IPS DF 6.9 (cell line): ENCODE measurements at regions not wholly inside any gene's neighbourhood (a gene's known extent, or its start where the extent isn't known, plus 50 kb on each side); places are given as distances from the start of the nearest gene placed in this dataset.
"Not testable (repeated sequence)": the region's sequence is repeated elsewhere in the genome, so short reads cannot be mapped to it uniquely, and the experiment has no call there.

Experiments
- DNase-seq: peaks from one replicate; pipeline ENCODE4 v3.0.0-alpha.2; 2013; ENCODE audit warnings: low read depth, low spot score
- H3K27ac ChIP-seq: one replicate; pipeline ENCODE4 v1.5.1; 2013; ENCODE audit warnings: low read length, control low read depth
- H3K27me3 ChIP-seq: 2 replicates; pipeline ENCODE4 v1.6.1; 2013; ENCODE audit warnings: mild to moderate bottlenecking, low read length; ENCODE audit not compliant: control insufficient read depth, insufficient read depth
- H3K36me3 ChIP-seq: 2 replicates; pipeline ENCODE4 v1.6.1; 2013; ENCODE audit warnings: low read length; ENCODE audit not compliant: control insufficient read depth, insufficient read depth
- H3K4me1 ChIP-seq: 2 replicates; pipeline ENCODE4 v1.6.1; 2013; ENCODE audit warnings: low read length; ENCODE audit not compliant: control insufficient read depth, insufficient read depth
- H3K4me3 ChIP-seq: 2 replicates; pipeline ENCODE4 v1.5.1; 2013; ENCODE audit warnings: mild to moderate bottlenecking, low read length
- H3K9me3 ChIP-seq: 2 replicates; pipeline ENCODE4 v1.6.1; 2013; ENCODE audit warnings: low read length, inconsistent platforms; ENCODE audit not compliant: control insufficient read depth, insufficient read depth
- WGBS: extraction: QIAGEN DNeasy Blood & Tissue Kit; methylation state at CpG from one replicate; pipeline ENCODE4 v1.1.7; 2013; ENCODE audit warnings: mixed read lengths, missing lambda C conversion rate; ENCODE audit not compliant: insufficient read length, insufficient coverage; 5-methylcytosine and 5-hydroxymethylcytosine counted together

GRCh38 chr4:79850626-79851025 lies 222.4 kb downstream of the ANTXR2 start:
- no peaks in the 10 kb centered on the region for H3K9me3 ChIP-seq
- no peak overlapping the region for H3K27ac ChIP-seq
- no peaks in the 10 kb centered on the region for H3K27me3 ChIP-seq
- no peaks in the 10 kb centered on the region for H3K36me3 ChIP-seq
- no peak overlapping the region for H3K4me3 ChIP-seq
- no peak for DNase-seq
- WGBS, result no CpG with 5 or more reads among the region's 3 CpGs
- 0 out of 2 replicates have a peak, but pooled peaks cover 3% of the 10 kb centered on the region for H3K4me1 ChIP-seq

GRCh38 chr4:79848329-79848728 lies 224.7 kb downstream of the ANTXR2 start:
- no peaks in the 10 kb centered on the region for H3K36me3 ChIP-seq
- H3K4me3 ChIP-seq, result no peak overlapping the region
- no peaks in the 10 kb centered on the region for H3K27me3 ChIP-seq
- no peaks in the 10 kb centered on the region for H3K9me3 ChIP-seq
- no CpG with 5 or more reads among the region's 1 CpG for WGBS
- H3K27ac ChIP-seq, result no peak overlapping the region
- H3K4me1 ChIP-seq, result 0 out of 2 replicates have a peak, but pooled peaks cover 3% of the 10 kb centered on the region
- no peak for DNase-seq

- Histone ChIP-seq H3K36me3 (no peaks in the 10 kb centered on the region), H3K4me1 (0 out of 2 replicates have a peak, but pooled peaks cover 3% of the 10 kb centered on the region), H3K27ac (no peak overlapping the region), H3K4me3 (no peak overlapping the region), H3K27me3 (no peaks in the 10 kb centered on the region), H3K9me3 (no peaks in the 10 kb centered on the region)
- WGBS, result no CpG with 5 or more reads among the region's 2 CpGs
- no peak for DNase-seq
Measured at GRCh38 chr4:79847411-79847810, 225.6 kb downstream of the ANTXR2 start.

- H3K27me3 ChIP-seq, result no peaks in the 10 kb centered on the region
- H3K4me3 ChIP-seq, result no peak overlapping the region
- no peak for DNase-seq
- no peaks in the 10 kb centered on the region for H3K36me3 ChIP-seq
- H3K9me3 ChIP-seq, result no peaks in the 10 kb centered on the region
- no peak overlapping the region for H3K27ac ChIP-seq
- H3K4me1 ChIP-seq, result no peaks in the 10 kb centered on the region
Measured at GRCh38 chr4:79842162-79842561, 230.9 kb downstream of the ANTXR2 start.

GRCh38 chr4:79833857-79834256 lies 239.2 kb downstream of the ANTXR2 start:
- Histone ChIP-seq H3K36me3 (no peaks in the 10 kb centered on the region), H3K4me3 (no peak overlapping the region), H3K4me1 (no peaks in the 10 kb centered on the region), H3K27me3 (no peaks in the 10 kb centered on the region), H3K9me3 (no peaks in the 10 kb centered on the region), H3K27ac (no peak overlapping the region)
- DNase-seq, result no peak
- WGBS, result no CpG with 5 or more reads among the region's 1 CpG

- Histone ChIP-seq H3K4me1 (no peaks in the 10 kb centered on the region), H3K4me3 (no peak overlapping the region), H3K27me3 (no peaks in the 10 kb centered on the region), H3K36me3 (no peaks in the 10 kb centered on the region), H3K27ac (no peak overlapping the region), H3K9me3 (no peaks in the 10 kb centered on the region)
- no peak for DNase-seq
Measured at GRCh38 chr4:79831701-79832514, 241.1 kb downstream of the ANTXR2 start.

- H3K27me3 ChIP-seq, result no peaks in the 10 kb centered on the region
- no peak overlapping the region for H3K4me3 ChIP-seq
Measured at GRCh38 chr4:79831119-79831528, 241.9 kb downstream of the ANTXR2 start.

GRCh38 chr4:79827283-79827682 lies 245.7 kb downstream of the ANTXR2 start:
- no CpG with 5 or more reads among the region's 5 CpGs for WGBS
- Histone ChIP-seq H3K9me3 (no peaks in the 10 kb centered on the region), H3K4me1 (no peaks in the 10 kb centered on the region), H3K36me3 (no peaks in the 10 kb centered on the region), H3K27me3 (no peaks in the 10 kb centered on the region), H3K27ac (no peak overlapping the region), H3K4me3 (no peak overlapping the region)
- DNase-seq, result no peak

More at GRCh38 chr4:79831119-79831528, 241.9 kb downstream of the ANTXR2 start:
- WGBS, result no CpG with 5 or more reads among the region's 3 CpGs
- no peak for DNase-seq
- Histone ChIP-seq H3K9me3 (no peaks in the 10 kb centered on the region), H3K27ac (no peak overlapping the region), H3K4me1 (no peaks in the 10 kb centered on the region), H3K36me3 (no peaks in the 10 kb centered on the region)

- no peak for DNase-seq
- no peaks in the 10 kb centered on the region for H3K36me3 ChIP-seq
- no peaks in the 10 kb centered on the region for H3K9me3 ChIP-seq
- no CpG with 5 or more reads among the region's 2 CpGs for WGBS
- H3K27ac ChIP-seq, result no peak overlapping the region
- no peak overlapping the region for H3K4me3 ChIP-seq
- H3K4me1 ChIP-seq, result no peaks in the 10 kb centered on the region
- H3K27me3 ChIP-seq, result no peaks in the 10 kb centered on the region
Measured at GRCh38 chr4:79823148-79823763, 249.8 kb downstream of the ANTXR2 start.

- Histone ChIP-seq H3K4me1 (no peaks in the 10 kb centered on the region), H3K9me3 (no peaks in the 10 kb centered on the region), H3K4me3 (no peak overlapping the region), H3K36me3 (no peaks in the 10 kb centered on the region), H3K27ac (no peak overlapping the region), H3K27me3 (no peaks in the 10 kb centered on the region)
- no peak for DNase-seq
Measured at GRCh38 chr4:79820427-79820826, 252.6 kb downstream of the ANTXR2 start.

GRCh38 chr4:79807933-79808332 lies 265.1 kb downstream of the ANTXR2 start:
- not testable (repeated sequence) for DNase-seq, H3K27me3 ChIP-seq, H3K4me1 ChIP-seq, H3K9me3 ChIP-seq, H3K4me3 ChIP-seq, H3K27ac ChIP-seq, H3K36me3 ChIP-seq
- WGBS, result no CpG with 5 or more reads among the region's 2 CpGs
